K562 (cell line): ENCODE measurements at regions not wholly inside any gene's neighbourhood (a gene's known extent, or its start where the extent isn't known, plus 50 kb on each side); places are given as distances from the start of the nearest gene placed in this dataset.

ENCODE experiments used
- ATAC-seq: fragments of 200-7000 bp; cut with Tn5 transposase; 3 replicates; pipeline ENCODE4 v1.9.1; 2020; ENCODE audit warnings: moderate library complexity
- BruUV-seq: library from RNA; stranded (reverse); fragments of 400-500 nt; replicated peaks from 2 replicates; lab custom pipeline; 2021; lab: Mats Ljungman, UMichigan
- CTCF ChIA-PET: fragments of 300-600 bp; formaldehyde crosslinking; extraction: SDS; loops from one replicate; lab custom pipeline; 2021; ENCODE audit warnings: low intra/inter-chr PET ratio; lab: Yijun Ruan, JAX
- POLR2A ChIA-PET: fragments of 300-600, 350-650 bp; sonication (Branson Sonifier 250); formaldehyde crosslinking; extraction: SDS; loops from one replicate; lab custom pipeline; 2021; ENCODE audit warnings: antibody characterized with exemption, inconsistent platforms; lab: Yijun Ruan, JAX
- DNase-seq, 4 experiments: peaks; one replicate each; pipeline versions ENCODE4 v3.0.0 to v3.0.0-alpha.2; 2011 to 2018; ENCODE audit warnings: low spot score in 3 of 4, mixed read lengths in 3 of 4; ENCODE audit errors: extremely low read depth in 1 of 4
- FAIRE-seq: peaks from 2 replicates; lab custom pipeline; 2011; peaks lifted over from hg19 to GRCh38; lab: Jason Lieb, UNC
- H2AFZ ChIP-seq: 2 replicates; pipeline ENCODE4 v1.6.0; 2011; ENCODE audit warnings: low read depth, low read length, control low read depth, inconsistent platforms
- H3K27ac ChIP-seq: fragments of 200-600 bp; 3 replicates; pipeline ENCODE4 v1.8.0; 2011; ENCODE audit warnings: low read depth, mild to moderate bottlenecking, control low read depth, inconsistent platforms, low read length, moderate library complexity, mixed read lengths; ENCODE audit errors: extremely low read depth
- H3K27me3 ChIP-seq, 2 experiments: fragments of 300-600 bp in 1 of 2; 2 replicates in 1 of 2; 3 replicates in 1 of 2; pipeline versions ENCODE4 v1.6.0 to v1.8.0; 2011; ENCODE audit warnings: inconsistent platforms in 2 of 2, low read length in 2 of 2, mild to moderate bottlenecking in 1 of 2, mixed read lengths in 1 of 2, moderate library complexity in 1 of 2; ENCODE audit not compliant: control insufficient read depth in 2 of 2, insufficient read depth in 2 of 2
- H3K36me3 ChIP-seq: fragments of 300-600 bp; 3 replicates; pipeline ENCODE4 v1.8.0; 2011; ENCODE audit warnings: mild to moderate bottlenecking, low read length, inconsistent platforms; ENCODE audit not compliant: control insufficient read depth, insufficient read depth
- H3K4me1 ChIP-seq, 2 experiments: fragments of 200-600 bp in 1 of 2; replicated peaks in 1 of 2; 2 replicates in 1 of 2; 3 replicates in 1 of 2; pipeline versions ENCODE4 v1.5.1 to v1.8.0; 2011; ENCODE audit warnings: inconsistent platforms in 2 of 2, low read length in 2 of 2, mild to moderate bottlenecking in 1 of 2, mixed read lengths in 1 of 2, moderate library complexity in 1 of 2; ENCODE audit not compliant: control insufficient read depth in 2 of 2, insufficient read depth in 2 of 2
- H3K4me2 ChIP-seq: 2 replicates; pipeline ENCODE4 v1.6.1; 2011; ENCODE audit warnings: low read length, control low read depth, inconsistent platforms, mixed read lengths; ENCODE audit not compliant: insufficient read depth
- H3K4me3 ChIP-seq: fragments of 200-600 bp; sonication (generic), shearing (Covaris generic); 2 replicates; pipeline ENCODE4 v1.5.1; 2016; ENCODE audit warnings: control low read depth, inconsistent platforms
- H3K79me2 ChIP-seq: fragments of 200-600 bp; 3 replicates; pipeline ENCODE4 v1.8.0; 2011; ENCODE audit warnings: low read length, inconsistent platforms; ENCODE audit not compliant: control insufficient read depth, insufficient read depth
- H3K9ac ChIP-seq, 2 experiments: 2 replicates each; pipeline versions ENCODE4 v1.6.0 to v1.6.1; 2011; ENCODE audit warnings: low read depth in 2 of 2, low read length in 2 of 2, control low read depth in 1 of 2, inconsistent platforms in 1 of 2, mild to moderate bottlenecking in 1 of 2, mixed read lengths in 1 of 2; ENCODE audit not compliant: insufficient read depth in 1 of 2
- H3K9me1 ChIP-seq: one replicate; pipeline ENCODE4 v1.6.0; 2011; ENCODE audit warnings: inconsistent platforms, mild to moderate bottlenecking, low read length, moderate library complexity; ENCODE audit not compliant: control insufficient read depth, insufficient read depth
- H3K9me3 ChIP-seq: replicated peaks from 2 replicates; pipeline ENCODE4 v1.5.1; 2011; ENCODE audit warnings: low read depth, low read length, inconsistent platforms; ENCODE audit not compliant: control insufficient read depth, insufficient read depth
- H4K20me1 ChIP-seq: replicated peaks from 2 replicates; pipeline ENCODE4 v1.6.1; 2011; ENCODE audit warnings: low read length, inconsistent platforms, mixed read lengths; ENCODE audit not compliant: control insufficient read depth, insufficient read depth
- FOXJ3 ChIP-seq: sonication (generic); formaldehyde crosslinking; IDR thresholded peaks from 2 replicates; pipeline ENCODE4 v1.4.0; 2020; ENCODE audit warnings: mild to moderate bottlenecking, missing genetic modification reagents
- IFI16 ChIP-seq: fragments of 250-450 bp; sonication (Bioruptor Pico); IDR thresholded peaks from 2 replicates; pipeline ENCODE4 v2.1.2; 2022; ENCODE audit warnings: mild to moderate bottlenecking, inconsistent platforms
- ZNF609 ChIP-seq: sonication (generic); formaldehyde crosslinking; IDR thresholded peaks from 2 replicates; pipeline ENCODE4 v1.8.1; 2023; ENCODE audit warnings: missing genetic modification reagents, mild to moderate bottlenecking, borderline replicate concordance
- WGBS: fragments of 100-300 bp; shearing (Covaris generic); methylation state at CpG from one replicate; pipeline ENCODE4 v1.1.6; 2016; ENCODE audit warnings: low coverage, mixed read lengths; ENCODE audit not compliant: insufficient coverage; ENCODE audit errors: missing lambda C conversion rate; 5-methylcytosine and 5-hydroxymethylcytosine counted together
- in situ Hi-C: fragments of 300-500 bp; cut with MboI; formaldehyde crosslinking; loops from 4 replicates; pipeline ENCODE4 v1.15.0; 2018; ENCODE audit warnings: inconsistent platforms, mixed read lengths
- intact Hi-C: fragments of 100-400 bp; cut with micrococcal nuclease; formaldehyde crosslinking; loops from 2 replicates; pipeline ENCODE4 v1.14.2; 2022

DNA sequence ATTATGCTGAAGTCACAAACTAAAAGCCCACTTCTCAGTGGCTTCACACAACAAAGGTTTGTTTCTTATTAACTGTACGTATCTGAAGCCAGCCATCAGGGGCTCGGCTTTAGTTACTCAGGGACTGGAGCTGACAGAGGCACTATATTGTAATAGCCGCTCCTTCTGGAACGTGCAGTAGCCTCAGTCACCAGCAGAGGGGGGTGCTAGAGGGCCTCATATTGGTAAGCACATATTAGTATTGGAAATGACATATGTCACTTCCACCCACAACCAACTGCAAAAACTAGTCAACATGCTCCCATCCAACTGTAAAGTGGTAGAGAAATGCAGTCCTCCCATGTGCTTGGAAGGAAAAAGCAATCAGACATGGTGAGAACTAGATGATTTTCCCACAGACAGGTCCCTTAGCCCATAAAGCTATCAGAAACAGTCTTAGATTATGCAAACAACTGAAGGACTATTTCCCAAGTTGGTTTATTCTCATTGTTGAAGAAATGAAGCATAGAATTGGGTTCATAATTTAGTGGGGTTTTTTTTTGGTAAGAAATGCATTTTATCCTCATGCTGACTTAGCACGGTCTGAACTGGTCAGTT, 183.6 kb upstream of the G2E3 start (continued):
- no peak for TF ChIP-seq ZNF609 (CRISPR knock-in tag)

DNA sequence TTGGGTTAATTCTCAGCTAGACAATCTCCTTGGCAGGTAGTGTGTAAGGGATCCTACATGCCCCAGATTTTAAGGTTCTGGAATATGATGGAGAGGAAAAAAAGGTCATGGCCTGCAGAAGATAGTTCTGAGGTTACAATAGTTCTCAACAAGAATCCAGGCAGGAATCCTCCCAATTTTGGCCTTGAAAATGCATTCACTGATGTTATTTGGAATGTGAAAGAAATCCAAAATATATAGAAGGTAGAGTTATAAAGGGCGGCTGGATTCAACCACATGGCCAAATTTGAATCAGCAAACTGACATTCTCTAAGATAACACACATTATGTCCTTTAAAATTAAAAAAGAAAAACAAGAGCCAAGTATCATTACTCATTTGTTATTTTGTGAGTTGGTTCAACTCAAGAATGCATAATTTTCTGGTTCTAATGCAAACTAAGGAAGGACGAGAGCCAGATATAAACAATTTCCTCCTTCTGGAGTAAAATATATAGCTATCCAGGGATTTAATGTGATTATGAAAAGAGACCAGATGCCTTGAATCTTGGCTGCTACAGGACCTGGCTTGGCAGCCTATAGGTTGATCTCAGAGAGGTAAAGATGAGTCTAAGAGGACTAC, 177.0 kb upstream of the G2E3 start:
- H3K4me1 ChIP-seq: no peaks in the 10 kb centered on the region; a peak in 1 of 5 replicates
- TF ChIP-seq IFI16 (CRISPR knock-in tag) (no peak), FOXJ3 (CRISPR knock-in tag) (no peak)
- TF ChIP-seq, all 486 proteins: peak for 0
- no peak overlapping the region for H3K27ac ChIP-seq
- no peak for FAIRE-seq
- H3K9me1 ChIP-seq: no peaks in the 10 kb centered on the region
- H2AFZ ChIP-seq: no peak overlapping the region
- intact Hi-C loops: no loop called here
- H3K27me3 ChIP-seq: no peaks in the 10 kb centered on the region
- ChIA-PET POLR2A (interaction anchor here (1.0 kb wide), 1 partner anchor 89 kb away, joined by 3 read pairs; no protein-coding TSS in a partner anchor), CTCF (no interaction called here)
- 44% methylated on average over 2 of the region's 2 CpGs for WGBS
- no peak for ATAC-seq
- DNase-seq: no peak
- H3K79me2 ChIP-seq: no peaks in the 10 kb centered on the region
- no peak overlapping the region for H3K4me2 ChIP-seq
- BruUV-seq: no TSS peak
- H4K20me1 ChIP-seq: no peaks in the 10 kb centered on the region
- in situ Hi-C loops: no loop called here
- no peaks in the 10 kb centered on the region for H3K36me3 ChIP-seq
- H3K4me3 ChIP-seq: no peak overlapping the region
- no peak overlapping the region for H3K9ac ChIP-seq
- H3K9me3 ChIP-seq: no peaks in the 10 kb centered on the region
